Muscle layer of duodenum (tissue), 2 donors: ENCODE measurements at regions not wholly inside any gene's neighbourhood (a gene's known extent, or its start where the extent isn't known, plus 50 kb on each side); places are given as distances from the start of the nearest gene placed in this dataset.

Source experiments
- H3K27ac ChIP-seq: one replicate; pipeline ENCODE4 v1.7.0; 2013; ENCODE audit warnings: mild to moderate bottlenecking, low read length
- H3K27me3 ChIP-seq: one replicate; pipeline ENCODE4 v1.7.0; 2013; ENCODE audit warnings: low read depth, mild to moderate bottlenecking, control low read depth, low read length
- H3K36me3 ChIP-seq, 2 donors: one replicate each; pipeline ENCODE4 v1.7.0; 2013; ENCODE audit warnings: low read length in 2 of 2, control low read depth in 1 of 2, mild to moderate bottlenecking in 1 of 2; ENCODE audit not compliant: insufficient read depth in 2 of 2, control insufficient read depth in 1 of 2
- H3K4me1 ChIP-seq, 2 donors: one replicate each; pipeline ENCODE4 v1.7.0; 2013; ENCODE audit warnings: low read length in 2 of 2, mild to moderate bottlenecking in 2 of 2, control low read depth in 1 of 2, moderate library complexity in 1 of 2; ENCODE audit not compliant: insufficient read depth in 2 of 2, control insufficient read depth in 1 of 2
- H3K4me3 ChIP-seq, 2 donors: one replicate each; pipeline ENCODE4 v1.7.0; 2013; ENCODE audit warnings: low read length in 2 of 2, low read depth in 1 of 2, mild to moderate bottlenecking in 1 of 2
- H3K9me3 ChIP-seq, 2 donors: one replicate each; pipeline ENCODE4 v1.7.0; 2013; ENCODE audit warnings: low read length in 2 of 2, control low read depth in 1 of 2, mild to moderate bottlenecking in 1 of 2; ENCODE audit not compliant: control insufficient read depth in 1 of 2
- donor health status: healthy.

- H3K4me1 ChIP-seq, result peaks cover 0 to 3% of the 10 kb centered on the region in 2 donors
- no peaks in the 10 kb centered on the region for H3K27me3 ChIP-seq
- no peaks in the 10 kb centered on the region for H3K36me3 ChIP-seq
- H3K4me3 ChIP-seq, result no peak overlapping the region
- no peaks in the 10 kb centered on the region for H3K9me3 ChIP-seq
- H3K27ac ChIP-seq, result no peak overlapping the region
Observed at GRCh38 chr12:91347481-91348214, 165.0 kb upstream of the DCN start.

DNA sequence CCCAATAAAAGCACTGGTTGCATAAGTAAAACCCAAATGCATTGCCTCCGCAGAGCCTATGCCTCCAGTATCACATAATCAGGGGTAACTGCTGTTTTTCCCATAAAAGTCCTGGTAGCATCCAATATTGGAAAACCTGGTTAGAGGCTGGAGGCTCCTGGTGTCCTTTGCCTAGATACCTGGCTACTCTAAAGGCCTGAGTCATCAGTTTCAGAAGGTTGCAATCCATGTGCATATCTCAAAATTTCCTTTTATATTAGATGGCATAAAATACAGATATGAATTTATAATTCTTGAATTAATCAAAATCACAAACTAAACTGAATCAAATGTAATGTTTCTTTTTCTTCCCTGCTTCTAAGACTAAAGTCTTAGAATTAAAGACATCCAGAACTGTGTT lies 164.2 kb upstream of the DCN start:
- no peaks in the 10 kb centered on the region for H3K9me3 ChIP-seq
- peaks cover 0 to 6% of the 10 kb centered on the region in 2 donors for H3K4me1 ChIP-seq
- no peak overlapping the region for H3K4me3 ChIP-seq
- H3K36me3 ChIP-seq, result no peaks in the 10 kb centered on the region
- H3K27ac ChIP-seq, result no peak overlapping the region
- no peaks in the 10 kb centered on the region for H3K27me3 ChIP-seq

DNA sequence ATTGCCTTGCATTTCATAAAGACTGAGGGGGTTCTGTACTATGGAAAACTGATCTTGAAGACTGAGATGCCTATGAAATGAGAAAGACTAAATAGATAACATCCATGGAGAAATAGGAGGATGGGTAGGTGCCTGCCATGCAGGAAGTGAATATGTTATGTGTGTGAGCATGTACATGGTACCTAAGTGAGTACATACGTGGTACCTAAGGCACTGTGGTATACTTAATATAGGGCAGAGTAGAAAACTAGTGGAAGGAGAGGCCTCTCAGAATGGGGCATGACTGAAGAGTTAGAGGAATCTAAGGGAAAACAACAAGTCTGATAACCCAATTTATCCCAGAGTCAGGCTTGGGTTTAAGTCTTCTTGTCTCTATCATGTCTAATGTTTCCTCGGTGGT lies 161.8 kb upstream of the DCN start:
- no peak overlapping the region for H3K27ac ChIP-seq
- no peaks in the 10 kb centered on the region for H3K27me3 ChIP-seq
- H3K9me3 ChIP-seq, result no peaks in the 10 kb centered on the region
- H3K36me3 ChIP-seq, result no peaks in the 10 kb centered on the region
- H3K4me3 ChIP-seq, result no peak overlapping the region
- peaks cover 0 to 6% of the 10 kb centered on the region in 2 donors for H3K4me1 ChIP-seq

GRCh38 chr12:91343010-91343409 lies 160.4 kb upstream of the DCN start:
- Histone ChIP-seq H3K9me3 (no peaks in the 10 kb centered on the region), H3K27ac (no peak overlapping the region), H3K4me1 (peaks cover 0 to 6% of the 10 kb centered on the region in 2 donors), H3K36me3 (no peaks in the 10 kb centered on the region), H3K27me3 (no peaks in the 10 kb centered on the region), H3K4me3 (no peak overlapping the region)

- Histone ChIP-seq H3K27ac (no peak overlapping the region), H3K36me3 (no peaks in the 10 kb centered on the region), H3K4me1 (peaks cover 0 to 3% of the 10 kb centered on the region in 2 donors), H3K27me3 (no peaks in the 10 kb centered on the region), H3K9me3 (no peaks in the 10 kb centered on the region), H3K4me3 (no peak overlapping the region)
Observed at GRCh38 chr12:91339106-91339505, 156.5 kb upstream of the DCN start.

- H3K36me3 ChIP-seq, result no peaks in the 10 kb centered on the region
- no peak overlapping the region for H3K27ac ChIP-seq
- no peaks in the 10 kb centered on the region for H3K9me3 ChIP-seq
- H3K27me3 ChIP-seq, result no peaks in the 10 kb centered on the region
- H3K4me1 ChIP-seq, result no peaks in the 10 kb centered on the region
- H3K4me3 ChIP-seq, result no peak overlapping the region
Observed at GRCh38 chr12:91335699-91336098, 153.1 kb upstream of the DCN start.

DNA sequence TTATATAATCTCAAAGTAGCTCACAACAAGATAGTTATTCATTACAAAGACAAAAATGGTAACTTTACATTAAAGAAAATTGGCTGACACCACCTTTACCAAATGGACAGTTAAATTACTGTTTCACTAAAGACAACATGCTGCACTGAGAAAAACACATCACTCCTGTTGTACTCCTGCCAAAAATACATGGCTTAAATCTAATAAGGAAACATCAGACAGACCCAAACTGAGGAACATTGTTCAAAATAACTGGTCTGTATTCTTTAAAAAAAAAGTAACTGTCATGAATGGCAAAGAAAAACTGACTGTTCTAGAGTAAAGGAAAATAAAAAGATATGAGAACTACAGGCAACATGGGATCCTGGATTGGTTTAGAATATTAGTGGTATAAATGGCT lies 151.3 kb upstream of the DCN start:
- Histone ChIP-seq H3K4me3 (no peak overlapping the region), H3K27ac (no peak overlapping the region), H3K4me1 (no peaks in the 10 kb centered on the region), H3K36me3 (no peaks in the 10 kb centered on the region), H3K27me3 (no peaks in the 10 kb centered on the region), H3K9me3 (no peaks in the 10 kb centered on the region)

DNA sequence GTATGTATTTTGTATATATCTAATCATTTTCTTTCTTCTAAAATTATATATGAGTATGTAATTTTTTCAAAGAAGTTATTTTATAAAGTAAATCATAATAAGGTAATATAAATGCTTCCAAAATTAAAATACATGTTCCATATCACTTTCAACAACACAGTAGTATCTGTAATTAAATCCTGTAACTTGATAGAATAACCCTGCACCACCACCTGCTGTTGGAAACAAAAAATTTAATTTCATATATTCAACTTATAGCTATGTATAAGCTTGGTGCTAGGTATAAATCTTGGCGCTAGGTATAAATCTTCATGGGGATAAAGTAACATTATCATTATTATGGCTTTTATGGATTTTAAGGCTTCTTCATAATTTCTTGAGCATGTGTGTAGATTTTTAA lies 149.7 kb upstream of the DCN start:
- Histone ChIP-seq H3K27ac (no peak overlapping the region), H3K4me1 (peaks cover 0 to 1% of the 10 kb centered on the region in 2 donors), H3K27me3 (no peaks in the 10 kb centered on the region), H3K4me3 (no peak overlapping the region), H3K36me3 (no peaks in the 10 kb centered on the region), H3K9me3 (no peaks in the 10 kb centered on the region)

- Histone ChIP-seq H3K4me3 (no peak overlapping the region), H3K9me3 (no peaks in the 10 kb centered on the region), H3K27me3 (no peaks in the 10 kb centered on the region), H3K4me1 (peaks cover 0 to 2% of the 10 kb centered on the region in 2 donors), H3K36me3 (no peaks in the 10 kb centered on the region), H3K27ac (no peak overlapping the region)
Observed at GRCh38 chr12:91331371-91331770, 148.8 kb upstream of the DCN start.

DNA sequence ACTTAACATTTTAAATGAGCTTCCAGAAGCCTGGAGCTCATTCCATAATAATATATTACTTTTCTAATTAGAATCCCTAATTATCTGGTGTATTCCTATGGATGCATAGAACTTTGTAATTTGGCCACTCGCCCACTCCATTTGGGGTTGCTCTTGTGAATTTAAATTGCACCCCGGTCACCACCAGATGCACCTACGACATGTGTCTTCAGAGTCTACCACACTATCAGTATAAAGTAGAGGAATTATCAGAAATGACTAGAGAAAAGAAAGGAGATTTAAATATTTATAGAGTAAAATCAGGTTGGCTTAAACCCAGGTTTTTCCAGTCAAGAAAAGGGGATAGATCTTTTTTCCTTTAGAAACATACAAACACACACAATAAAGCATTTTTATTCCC lies 145.8 kb upstream of the DCN start:
- Histone ChIP-seq H3K4me1 (peaks cover 0 to 2% of the 10 kb centered on the region in 2 donors), H3K27me3 (no peaks in the 10 kb centered on the region), H3K9me3 (no peaks in the 10 kb centered on the region), H3K4me3 (no peak overlapping the region), H3K36me3 (no peaks in the 10 kb centered on the region), H3K27ac (peak overlapping the region; percentile 1)

GRCh38 chr12:91327889-91328288 lies 145.3 kb upstream of the DCN start:
- no peaks in the 10 kb centered on the region for H3K36me3 ChIP-seq
- no peaks in the 10 kb centered on the region for H3K27me3 ChIP-seq
- no peak overlapping the region for H3K4me3 ChIP-seq
- peak overlapping the region; percentile 1 for H3K27ac ChIP-seq
- no peaks in the 10 kb centered on the region for H3K9me3 ChIP-seq
- peaks cover 0 to 2% of the 10 kb centered on the region in 2 donors for H3K4me1 ChIP-seq

DNA sequence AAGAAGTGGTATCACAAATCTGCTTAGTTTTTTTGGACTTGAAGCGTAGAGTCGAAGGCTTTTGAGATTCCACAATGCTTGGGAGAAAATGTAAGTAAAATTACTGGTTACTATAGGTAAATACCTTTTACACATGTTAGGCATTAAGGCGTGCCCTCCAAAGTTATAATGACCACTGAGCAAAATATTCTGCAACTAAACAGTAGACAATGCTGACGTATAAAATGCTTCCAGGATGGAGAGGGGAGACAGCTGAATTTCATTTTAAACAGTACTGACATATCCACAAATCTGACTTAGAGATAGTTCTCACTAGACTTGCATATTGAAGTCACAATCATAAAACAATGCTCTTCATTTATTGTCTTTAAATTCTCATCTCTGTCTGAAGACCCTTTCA lies 144.5 kb upstream of the DCN start:
- Histone ChIP-seq H3K4me1 (peaks cover 0 to 2% of the 10 kb centered on the region in 2 donors), H3K4me3 (no peak overlapping the region), H3K36me3 (no peaks in the 10 kb centered on the region), H3K27me3 (no peaks in the 10 kb centered on the region), H3K27ac (peak overlapping the region; percentile 12), H3K9me3 (no peaks in the 10 kb centered on the region)
